NCI-H524 treated with DMSO at 0.1 percent for 48 hours (cell line): ENCODE measurements at regions not wholly inside any gene's neighbourhood (a gene's known extent, or its start where the extent isn't known, plus 50 kb on each side); places are given as distances from the start of the nearest gene placed in this dataset.

Experiments used
- DNase-seq: peaks from one replicate; lab custom pipeline; 2025; lab: John Stamatoyannopoulos, UW

DNA sequence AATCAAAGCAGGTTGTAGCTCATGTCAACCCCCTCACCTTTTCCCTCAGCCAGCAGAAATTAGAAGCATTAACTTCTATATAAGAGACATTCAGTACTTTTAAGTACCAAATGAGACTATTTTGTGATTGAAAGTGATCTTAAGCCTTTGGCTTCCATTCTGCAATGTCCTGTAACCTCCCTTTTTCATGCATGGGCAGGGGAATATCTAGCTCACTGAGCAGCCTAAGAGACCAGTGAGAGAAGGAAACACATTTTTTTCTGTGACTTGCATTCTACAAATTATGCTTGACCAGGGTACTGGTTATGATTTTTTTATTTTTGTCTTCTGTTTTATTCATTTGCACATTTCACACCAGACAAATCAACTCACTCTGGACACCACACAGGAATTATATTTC, 369.6 kb downstream of the KCTD12 start:
- DNase-seq = no peak

DNA sequence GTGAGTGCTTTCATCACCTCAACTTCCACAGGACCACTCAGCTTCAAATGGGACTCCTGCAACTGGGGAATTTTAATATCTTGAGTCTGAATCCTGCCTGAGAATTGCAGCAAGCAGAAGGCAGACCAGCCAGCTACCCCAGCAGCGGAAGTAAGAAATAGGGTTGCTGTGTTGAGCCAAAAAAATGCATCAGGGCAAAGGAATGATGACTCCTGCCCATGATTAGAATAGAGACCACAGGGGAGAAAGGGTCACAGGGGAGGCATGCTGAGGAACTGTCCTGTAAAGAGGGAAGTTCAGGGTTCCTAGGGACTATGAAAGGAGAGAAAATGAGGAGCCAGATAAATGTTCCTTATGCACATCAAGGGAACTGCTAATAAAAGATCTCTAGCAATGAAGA, 370.2 kb downstream of the KCTD12 start:
- no peak for DNase-seq

DNA sequence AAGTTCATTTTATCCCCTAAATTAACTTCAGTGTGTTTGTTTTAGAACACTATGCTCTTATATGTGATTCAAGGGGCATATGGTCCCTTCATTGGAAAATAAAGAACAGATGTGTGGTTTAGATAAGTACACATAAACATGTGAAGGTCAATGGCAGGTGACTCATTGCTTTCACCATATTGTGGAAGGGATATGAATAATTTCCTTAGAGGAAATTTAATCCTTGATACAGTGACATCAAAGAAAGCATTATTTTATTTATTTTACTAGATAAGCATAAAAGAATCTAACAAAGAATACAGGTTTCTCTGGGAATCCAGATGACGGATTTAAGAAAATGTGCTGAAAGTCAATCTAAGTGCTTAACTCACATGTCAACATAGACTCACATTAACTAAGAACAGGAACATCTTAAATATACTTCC, 373.5 kb downstream of the KCTD12 start:
- DNase-seq = peak; percentile 90

DNA sequence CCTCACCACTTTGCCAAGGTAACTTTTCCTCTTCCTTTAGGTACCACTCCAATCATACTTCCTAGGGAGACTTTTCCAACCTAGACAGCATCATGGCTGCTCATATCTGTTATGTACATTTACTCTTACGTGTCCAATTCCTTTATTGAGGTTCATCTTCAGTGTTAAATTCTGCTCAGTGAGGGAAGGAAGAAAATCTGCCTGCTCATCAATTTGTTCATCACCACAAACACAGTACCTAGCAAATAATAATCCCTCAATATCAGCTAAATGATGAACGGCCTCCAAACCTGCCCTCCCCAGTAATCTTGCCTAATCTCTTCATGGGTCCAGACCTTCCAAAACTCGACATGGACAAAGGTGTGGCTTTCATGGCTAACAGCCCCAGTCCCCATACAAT, 380.8 kb downstream of the KCTD12 start:
- no peak for DNase-seq

DNA sequence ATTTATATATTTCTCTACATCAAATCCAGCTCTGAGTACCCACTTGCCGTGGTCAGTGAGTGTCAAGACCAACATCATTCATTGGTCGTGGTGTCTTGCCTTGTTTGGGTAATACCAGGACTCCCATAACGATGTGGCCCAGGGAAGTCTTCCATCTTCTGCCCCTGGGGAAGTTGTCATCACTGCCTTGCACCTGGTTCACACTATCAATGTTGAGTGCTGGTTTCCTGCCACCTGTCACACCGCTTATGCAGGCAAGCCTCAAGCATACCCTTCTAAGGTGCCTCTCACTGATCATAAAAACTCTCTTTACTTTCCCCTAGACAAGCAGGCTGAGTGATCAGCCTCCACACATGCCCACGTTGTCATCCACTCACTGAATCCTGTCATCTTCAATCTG, 382.4 kb downstream of the KCTD12 start:
- DNase-seq = no peak

DNA sequence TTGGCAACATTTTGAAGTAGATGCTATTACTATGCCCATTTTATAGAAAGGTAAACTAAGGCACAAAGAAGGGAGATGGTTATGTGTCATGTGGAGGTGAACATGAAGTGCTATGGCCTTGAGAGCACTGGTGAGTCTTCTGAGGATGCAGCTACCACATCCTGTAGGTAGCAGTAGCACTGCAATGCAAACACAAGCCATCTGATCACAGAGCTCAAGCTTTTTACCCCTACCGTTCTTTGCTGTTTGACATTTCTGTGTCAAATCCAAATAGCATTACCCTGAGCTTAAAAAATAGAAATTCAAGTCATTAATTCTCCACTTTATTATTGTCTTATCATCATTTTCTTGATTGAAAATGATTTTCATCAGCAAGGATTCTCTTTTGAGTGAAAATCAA, 382.9 kb downstream of the KCTD12 start:
- no peak for DNase-seq

DNA sequence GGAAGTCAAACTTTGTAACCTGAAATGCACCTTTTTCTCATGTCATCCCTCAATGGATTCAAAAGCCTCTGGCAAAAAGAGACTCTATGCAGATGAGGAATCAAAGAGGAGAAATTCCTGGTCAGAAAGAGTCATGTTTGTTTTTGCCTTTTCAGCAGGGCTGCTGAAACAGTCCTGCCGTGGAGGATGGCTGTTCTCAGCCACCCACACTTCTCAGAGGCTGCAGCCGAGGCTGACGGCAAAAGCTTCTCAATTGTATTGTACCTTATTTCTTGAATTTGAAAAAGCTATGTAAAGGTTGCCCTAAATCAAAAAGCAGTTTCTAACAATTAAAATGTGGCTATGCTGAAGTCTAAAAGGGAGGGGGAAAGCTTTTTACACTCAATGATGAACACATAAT, 385.3 kb downstream of the KCTD12 start:
- DNase-seq = no peak

DNA sequence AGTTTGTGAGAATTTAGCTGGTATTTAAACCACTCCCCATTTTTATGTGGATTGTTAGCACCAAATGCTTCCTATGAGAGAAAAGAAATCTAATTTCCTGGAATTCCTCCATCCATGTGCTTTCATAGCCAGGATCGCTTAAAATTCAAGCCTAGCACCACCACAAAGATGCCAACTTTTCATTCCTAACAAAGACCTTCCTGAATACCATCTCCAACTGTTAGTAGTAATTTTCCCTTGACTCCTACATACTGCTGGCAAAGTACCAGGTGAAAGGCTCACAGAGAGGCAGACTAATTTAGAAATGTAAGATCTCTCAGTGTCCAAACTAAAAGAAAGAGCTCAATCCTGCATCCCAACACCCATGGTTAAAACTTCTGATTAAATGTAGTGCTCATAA, 386.3 kb downstream of the KCTD12 start:
- no peak for DNase-seq

DNA sequence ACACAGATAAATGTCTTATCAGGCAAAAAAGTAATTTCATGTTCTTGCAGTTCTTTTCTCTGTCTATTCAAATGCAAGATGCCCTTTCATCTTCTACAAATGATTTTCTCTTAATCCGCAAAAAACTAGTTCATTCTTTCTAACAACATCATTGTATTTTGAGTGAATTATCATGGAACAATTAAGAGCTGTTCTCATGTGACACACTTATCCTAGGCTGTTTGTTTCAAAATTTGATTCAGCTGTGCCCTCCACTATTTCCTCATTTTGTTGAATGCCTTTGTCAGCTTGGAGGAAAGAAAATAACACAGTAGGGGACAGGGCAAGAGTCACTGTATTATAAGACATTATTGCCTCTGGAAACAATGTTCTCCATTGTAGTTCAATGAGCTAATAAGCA, 396.9 kb downstream of the KCTD12 start:
- DNase-seq = no peak

DNA sequence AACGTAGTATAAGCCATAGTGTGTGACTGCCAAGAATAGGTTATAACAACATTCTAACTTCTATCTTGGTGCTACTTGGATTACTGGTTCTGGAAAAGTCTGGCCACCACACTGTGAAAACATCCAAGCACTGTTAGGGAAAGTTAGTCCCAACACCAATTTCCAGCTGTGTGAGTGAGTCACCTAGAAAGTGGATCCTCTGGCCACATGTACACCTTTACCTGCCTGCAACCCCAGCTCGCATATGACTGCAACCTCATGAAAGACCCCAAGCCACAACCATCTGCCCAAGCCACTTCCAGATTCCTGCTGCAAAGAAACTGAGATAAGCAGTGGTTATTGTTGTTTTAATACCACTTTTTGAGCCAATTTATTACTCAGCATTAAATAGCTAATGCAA, 404.5 kb downstream of the KCTD12 start:
- DNase-seq = no peak

DNA sequence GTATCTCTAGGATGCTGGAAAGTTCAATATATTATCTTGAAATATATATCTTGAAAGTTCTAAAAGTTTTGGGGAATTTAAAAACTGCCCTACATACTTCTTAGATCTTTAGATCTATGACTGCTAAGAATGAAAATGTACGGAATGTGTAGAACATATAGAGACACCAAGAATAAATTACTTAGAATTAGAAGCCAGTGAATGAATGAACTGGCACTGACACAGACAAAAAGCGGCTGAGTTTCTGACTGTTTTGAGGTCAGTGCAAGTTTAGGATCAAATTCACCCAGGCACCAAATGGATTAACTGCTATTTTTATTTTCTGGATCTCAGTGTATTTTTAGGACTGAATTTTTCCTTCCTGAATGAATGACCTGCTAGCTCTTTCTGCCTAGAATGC, 411.2 kb downstream of the KCTD12 start:
- DNase-seq = no peak

DNA sequence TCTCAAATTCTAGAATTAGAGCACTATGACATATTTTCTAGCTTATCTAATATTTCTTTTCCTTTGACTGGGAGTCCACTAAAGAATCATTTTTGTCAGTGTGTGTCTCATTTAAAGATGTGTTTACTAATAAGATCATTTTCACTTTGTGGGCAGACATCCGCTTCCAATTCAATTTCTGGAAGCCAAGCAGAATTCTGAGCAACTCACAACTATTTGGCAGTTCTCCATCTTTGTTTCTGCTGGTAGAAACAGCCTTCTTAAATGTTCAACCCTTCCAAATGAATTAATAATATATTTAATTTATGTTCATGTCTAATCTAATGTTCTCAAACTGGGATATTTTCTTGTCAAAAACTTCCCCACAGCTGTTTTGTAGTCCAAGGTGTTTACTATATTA, 411.8 kb downstream of the KCTD12 start:
- no peak for DNase-seq

DNA sequence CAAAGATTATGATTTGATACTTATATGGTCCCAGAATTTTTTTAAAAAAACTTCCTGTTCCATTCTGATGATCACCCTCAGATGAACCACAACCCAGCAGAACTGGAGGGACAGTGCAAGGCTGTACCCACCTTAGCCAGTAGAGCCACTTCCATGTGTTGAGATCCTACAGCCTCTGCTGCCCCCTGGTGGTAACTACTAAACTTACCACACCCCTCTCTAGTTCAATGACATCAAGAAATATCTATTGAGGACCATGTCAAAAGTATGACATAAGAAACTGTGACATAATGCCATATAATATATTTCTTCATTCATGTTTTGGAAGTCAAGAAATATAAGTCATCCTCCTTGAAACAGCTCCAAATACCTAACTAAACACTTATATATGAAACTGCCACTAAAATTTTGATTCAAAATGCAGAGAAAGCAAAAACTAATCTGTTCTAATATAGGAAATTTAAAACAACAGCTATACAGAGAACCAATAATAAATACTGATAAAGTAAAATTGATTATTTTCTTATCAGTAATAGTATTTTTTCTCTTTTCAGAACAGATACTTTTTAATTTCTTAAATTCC, 412.6 kb downstream of the KCTD12 start:
- peak; percentile 9 for DNase-seq

DNA sequence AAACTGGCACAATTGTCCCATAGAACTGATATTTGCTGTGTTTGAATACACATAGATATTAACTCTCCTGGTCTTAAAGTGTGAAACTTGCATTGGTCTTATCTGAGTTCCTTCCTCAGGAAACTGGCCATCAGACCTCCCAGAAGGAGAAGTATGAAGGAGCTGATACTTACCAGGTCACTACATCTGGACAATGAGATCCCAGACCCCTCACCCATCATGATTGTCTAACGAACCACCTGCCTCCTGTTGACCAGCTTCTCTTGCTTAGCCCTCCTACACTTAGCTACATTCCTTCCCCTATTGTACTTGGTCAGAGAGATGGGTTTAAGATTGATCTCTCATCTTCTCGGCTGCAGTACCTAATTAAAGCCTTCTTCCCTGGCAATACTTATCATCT, 413.3 kb downstream of the KCTD12 start:
- DNase-seq = no peak

DNA sequence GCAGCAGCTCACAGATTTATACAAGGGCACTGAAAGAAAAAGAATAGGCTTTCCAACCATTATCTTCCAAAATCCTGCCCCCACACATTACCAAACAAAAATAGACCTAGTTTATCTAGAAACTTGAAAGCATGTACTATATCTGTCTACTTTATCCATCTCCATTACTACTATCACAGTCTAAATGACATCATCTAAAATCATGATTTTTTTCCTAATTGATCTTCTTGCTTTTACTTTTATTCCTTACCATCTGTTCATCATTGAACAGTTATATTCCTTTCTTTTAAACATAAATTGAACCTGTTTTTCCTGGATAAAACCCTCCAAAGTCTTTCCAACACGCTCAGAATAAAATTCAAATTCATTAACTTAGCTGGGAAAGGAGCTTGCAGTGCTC, 414.7 kb downstream of the KCTD12 start:
- DNase-seq = no peak

DNA sequence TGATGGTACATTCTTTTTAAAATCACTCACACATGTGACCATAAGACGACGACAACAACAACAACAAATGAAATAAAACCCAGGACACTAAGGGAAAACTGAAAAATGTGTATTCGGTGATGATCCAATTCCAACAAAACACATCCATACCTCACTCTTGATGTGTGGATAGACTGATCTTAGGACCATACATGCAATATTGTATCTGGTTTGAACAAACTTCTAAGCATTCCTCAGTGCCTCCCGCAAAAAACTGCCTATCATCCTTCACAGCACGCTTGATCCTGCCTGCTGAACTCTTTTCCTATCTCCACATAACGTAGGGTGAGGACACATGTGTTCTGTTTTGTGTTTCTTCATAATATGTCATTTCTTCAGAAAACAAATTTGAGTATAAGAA, 415.2 kb downstream of the KCTD12 start:
- DNase-seq = no peak

DNA sequence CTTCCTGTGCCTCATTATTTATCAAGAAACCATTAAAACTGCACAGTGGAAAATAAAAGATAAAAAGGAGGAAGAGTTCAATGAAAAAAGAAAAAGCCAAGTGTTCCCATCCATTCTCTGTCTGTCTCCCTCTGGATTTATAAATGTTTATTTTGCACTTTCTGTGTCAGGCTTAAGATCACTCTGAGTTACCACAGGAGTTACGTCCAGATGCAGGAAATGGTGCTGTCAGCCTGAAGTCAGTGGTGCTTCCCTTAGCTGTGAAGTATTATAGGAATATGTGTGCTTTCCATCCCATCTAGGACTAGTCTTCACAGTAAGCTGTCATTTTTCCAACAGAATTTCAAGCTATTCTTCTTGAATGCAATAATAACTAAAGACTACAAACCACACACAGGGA, 420.2 kb downstream of the KCTD12 start:
- DNase-seq = no peak

DNA sequence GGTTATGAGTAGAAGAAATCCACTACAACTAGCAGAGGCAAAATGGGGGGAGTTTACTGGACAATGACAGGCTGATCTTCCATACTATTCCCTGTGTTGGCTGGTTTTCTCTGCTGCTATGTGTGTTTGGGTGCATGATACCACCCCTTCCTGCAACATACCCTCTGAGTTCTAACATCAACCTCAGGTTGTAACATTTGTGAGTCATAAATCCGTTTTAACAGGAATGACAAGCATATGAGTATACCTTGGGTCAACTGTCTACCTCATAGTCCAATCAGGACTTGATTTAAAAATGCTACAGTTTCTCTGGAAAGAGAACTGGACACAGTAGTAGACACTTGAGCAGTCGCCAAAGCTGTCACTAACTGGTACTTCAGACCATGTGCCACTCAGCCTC, 422.9 kb downstream of the KCTD12 start:
- no peak for DNase-seq

DNA sequence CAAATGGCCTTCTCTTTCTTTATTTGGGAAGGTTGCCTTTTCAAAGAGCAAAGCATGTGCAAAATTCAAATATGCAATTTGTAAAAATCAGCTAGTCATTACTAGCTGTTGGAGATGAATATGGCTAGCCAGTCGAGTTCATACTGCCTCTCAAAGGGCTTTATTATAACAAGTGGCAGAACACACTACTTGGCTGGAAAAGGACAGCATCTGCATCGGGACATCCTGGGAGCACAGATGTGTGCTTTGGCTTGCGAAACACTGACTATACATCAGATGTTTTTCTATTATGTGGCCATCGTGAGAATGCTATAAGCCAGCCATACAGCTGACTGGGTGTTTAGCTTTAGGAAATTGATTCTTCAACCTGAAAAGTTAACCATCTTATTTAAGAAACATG, 424.2 kb downstream of the KCTD12 start:
- DNase-seq = no peak

DNA sequence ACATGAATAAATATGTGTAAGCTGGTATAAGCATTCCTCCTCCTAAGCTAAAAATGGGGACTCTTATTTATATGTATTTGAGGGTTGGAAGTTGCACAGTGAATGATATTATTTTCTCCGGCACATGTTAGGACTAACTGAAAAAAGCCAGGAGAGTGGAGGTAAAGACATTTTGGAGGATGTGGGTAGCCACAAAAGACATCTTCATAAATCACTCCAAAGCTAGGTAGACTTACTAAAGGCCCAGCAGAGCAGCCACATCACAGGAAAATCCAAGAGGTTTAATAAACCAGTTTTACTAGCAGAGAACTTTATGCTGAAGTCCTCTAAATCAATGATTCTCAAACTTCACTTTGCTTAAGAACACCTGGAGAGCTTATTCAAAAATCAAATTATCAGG, 424.7 kb downstream of the KCTD12 start:
- DNase-seq = no peak

DNA sequence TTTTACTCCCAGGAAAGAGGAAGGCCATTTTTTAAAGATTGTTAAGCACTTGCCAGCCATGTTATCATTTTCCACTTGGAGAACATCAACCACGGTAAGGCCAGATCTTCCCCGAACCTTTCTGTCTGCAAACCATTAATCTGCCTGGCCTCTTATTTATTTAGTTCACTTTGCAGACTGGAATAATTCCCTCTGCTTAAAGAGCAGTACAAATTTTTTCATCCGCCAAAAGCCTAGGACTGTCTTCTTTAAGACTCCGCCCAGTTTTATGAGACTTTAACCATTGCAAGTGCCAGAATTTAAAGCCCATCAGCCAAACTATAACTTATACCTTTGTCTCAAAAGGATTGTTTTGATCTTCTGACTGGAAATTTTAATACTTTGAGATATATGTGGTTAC, 426.3 kb downstream of the KCTD12 start:
- no peak for DNase-seq

DNA sequence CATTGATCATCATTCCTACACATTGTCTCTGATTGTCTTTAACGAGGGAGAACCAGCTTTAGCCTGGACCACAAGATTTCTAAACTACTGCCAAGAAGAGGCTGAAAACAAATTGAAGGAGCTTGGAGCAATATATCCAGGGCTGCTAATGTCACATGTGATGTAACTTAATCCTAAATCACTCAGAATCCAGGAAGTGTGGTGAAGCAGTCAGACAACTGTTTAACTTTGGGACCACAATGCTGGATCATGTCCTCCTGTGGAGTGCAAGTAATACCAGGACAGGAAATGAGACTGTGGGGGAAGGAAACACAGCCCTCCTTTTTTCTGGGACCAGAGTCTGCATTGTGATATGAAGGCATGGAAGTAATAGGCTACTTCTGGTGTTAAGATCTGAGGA, 430.2 kb downstream of the KCTD12 start:
- no peak for DNase-seq

DNA sequence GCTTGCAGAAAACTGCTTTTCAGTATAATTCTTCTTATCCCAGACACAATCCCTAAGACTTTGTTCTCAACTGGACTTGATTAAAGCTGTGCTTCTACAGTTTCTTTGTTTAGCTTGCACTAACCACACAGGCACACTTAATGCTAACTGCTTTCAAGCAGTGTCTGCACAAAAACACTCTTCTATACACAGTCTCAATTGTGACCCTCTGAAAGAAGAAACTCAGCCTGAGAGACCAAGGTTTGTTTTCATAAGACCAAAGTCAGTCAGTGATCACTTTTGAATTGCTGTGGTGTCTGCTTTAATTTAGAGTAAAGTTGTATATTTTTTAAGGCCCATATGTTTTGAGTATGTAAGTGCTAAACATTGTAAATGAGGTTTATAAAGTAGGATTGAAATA, 431.2 kb downstream of the KCTD12 start:
- DNase-seq = no peak

DNA sequence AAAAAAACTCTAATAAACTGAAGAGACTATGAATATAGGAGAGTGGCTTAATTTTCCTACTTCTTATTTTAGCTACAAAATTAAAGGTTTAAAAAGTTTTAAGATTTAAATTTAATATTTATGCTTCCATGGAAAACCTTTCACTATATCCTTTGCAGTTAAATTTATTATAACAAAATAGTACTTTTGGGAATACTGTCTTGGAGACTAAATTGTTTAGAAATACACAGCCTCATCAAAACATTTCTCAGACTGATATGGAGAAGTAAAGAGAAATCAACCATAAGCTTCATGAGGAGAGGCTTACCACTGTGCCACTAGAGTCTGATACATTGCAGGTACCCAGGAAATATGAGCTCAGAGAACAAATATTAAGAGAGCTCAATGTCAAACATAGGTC, 436.5 kb downstream of the KCTD12 start:
- DNase-seq = no peak

DNA sequence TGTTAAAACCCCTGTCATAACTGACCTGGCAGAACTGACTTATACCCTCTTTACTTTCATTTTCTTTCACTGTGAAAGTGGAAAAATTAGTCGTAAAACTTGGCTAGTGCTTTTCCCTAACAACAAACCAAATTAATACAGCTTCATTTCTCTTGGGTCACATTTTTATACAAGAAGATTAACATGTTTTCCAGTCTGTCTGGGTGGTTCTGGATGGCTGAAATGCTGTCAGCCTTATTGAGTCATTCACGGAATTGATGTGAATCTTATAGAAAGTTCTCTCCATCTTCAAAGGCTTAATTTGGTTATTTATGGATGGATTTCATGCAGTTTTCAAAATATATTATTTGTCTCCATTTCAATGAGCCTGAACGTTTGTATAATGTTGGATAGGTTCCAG, 440.0 kb downstream of the KCTD12 start:
- no peak for DNase-seq
